ENCODE measurements at regions not wholly inside any gene's neighbourhood (a gene's known extent, or its start where the extent isn't known, plus 50 kb on each side); places are given as distances from the start of the nearest gene placed in this dataset.

DNA sequence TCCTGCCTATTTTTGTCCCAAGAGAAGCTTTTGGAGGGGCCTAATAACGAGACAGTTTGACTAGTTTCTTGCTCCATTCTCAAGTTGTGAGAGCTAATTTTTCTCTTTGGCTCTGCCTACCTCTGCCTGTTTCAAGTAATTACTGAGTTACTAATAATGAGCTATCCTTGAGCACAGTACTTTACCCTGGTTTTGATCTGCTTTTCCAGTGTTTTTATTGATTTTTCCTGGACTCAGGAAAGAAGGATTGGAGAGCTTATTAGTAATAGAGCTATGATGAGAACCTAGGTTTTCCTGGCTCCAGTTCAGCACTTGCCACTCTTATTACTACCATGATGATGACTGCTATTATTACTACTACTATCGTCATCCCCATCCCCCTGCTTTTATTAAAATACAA lies 106.7 kb downstream of the HS3ST3B1 start:
- no peak overlapping the region for H2AFZ ChIP-seq (ENCODE audit: low read depth, low read length)
- H3K9me3 ChIP-seq (ENCODE audit: low read length), result peaks cover 3% of the 10 kb centered on the region
- no peaks in the 10 kb centered on the region for H3K27me3 ChIP-seq (ENCODE audit: insufficient read depth, low read length)
- H3K36me3 ChIP-seq (ENCODE audit: insufficient read depth, low read length), result no peaks in the 10 kb centered on the region
- no peaks in the 10 kb centered on the region for H3K4me1 ChIP-seq (ENCODE audit: insufficient read depth, low read length)
- no peak overlapping the region for H3K4me3 ChIP-seq (ENCODE audit: low read length)

DNA sequence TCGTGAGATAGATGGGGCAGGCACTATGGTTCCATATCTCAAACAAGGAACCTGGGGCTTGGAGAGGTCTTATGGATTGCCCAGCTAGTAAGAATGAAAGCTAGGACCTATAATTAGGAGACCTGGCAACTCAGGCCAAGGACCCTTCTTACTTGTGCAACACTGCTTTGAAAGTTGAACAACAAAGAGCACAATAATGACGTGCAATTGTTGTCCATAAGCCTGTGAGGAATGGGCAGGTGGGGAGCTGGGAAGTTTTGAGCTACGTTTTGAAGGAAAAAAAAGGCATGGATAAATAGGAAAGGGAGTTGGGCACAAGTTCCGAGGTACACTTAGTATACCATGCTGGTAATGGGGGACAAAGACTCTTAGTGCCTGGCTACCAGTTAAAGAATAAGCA lies 104.3 kb downstream of the HS3ST3B1 start:
- Histone ChIP-seq H2AFZ (ENCODE audit: low read depth, low read length) (no peak overlapping the region), H3K36me3 (ENCODE audit: insufficient read depth, low read length) (no peaks in the 10 kb centered on the region), H3K4me3 (ENCODE audit: low read length) (no peak overlapping the region), H3K9me3 (ENCODE audit: low read length) (peaks cover 5% of the 10 kb centered on the region), H3K27me3 (ENCODE audit: insufficient read depth, low read length) (no peaks in the 10 kb centered on the region), H3K4me1 (ENCODE audit: insufficient read depth, low read length) (no peaks in the 10 kb centered on the region)
